ENCODE measurements at regions not wholly inside any gene's neighbourhood (a gene's known extent, or its start where the extent isn't known, plus 50 kb on each side); places are given as distances from the start of the nearest gene placed in this dataset.

DNA sequence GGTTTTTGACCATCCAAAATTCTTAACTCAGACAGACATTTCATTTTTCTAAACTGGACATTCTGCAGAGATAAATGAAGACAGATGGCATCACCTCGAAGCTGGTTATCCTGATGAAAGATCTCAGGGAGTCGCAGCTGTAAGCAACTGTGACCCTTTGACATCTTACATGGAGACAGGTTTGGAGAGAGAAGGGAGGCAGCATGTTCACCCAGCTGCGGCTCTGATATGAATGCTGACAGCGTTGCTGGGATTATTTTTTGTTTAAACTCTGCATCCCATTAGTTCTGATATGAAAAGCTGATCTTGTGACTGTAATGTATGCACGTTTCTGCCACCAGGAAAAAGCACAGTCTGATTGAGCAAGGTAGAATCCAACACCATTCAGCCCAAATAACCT is 89.4 kb downstream of the C6orf118 start:
- H3K27me3 Mint-ChIP-seq (ENCODE audit: unreplicated experiment) = no peaks in the 10 kb centered on the region
- no peak overlapping the region for H3K4me3 Mint-ChIP-seq (ENCODE audit: unreplicated experiment)
- no peaks in the 10 kb centered on the region for H3K36me3 Mint-ChIP-seq (ENCODE audit: unreplicated experiment)
- no peak for DNase-seq (ENCODE audit: extremely low spot score, unreplicated experiment)
- H3K27ac Mint-ChIP-seq (ENCODE audit: unreplicated experiment) = no peak overlapping the region
- peaks cover 35% of the 10 kb centered on the region for H3K9me3 Mint-ChIP-seq (ENCODE audit: unreplicated experiment)
- TF ChIP-seq, protein P1, sequence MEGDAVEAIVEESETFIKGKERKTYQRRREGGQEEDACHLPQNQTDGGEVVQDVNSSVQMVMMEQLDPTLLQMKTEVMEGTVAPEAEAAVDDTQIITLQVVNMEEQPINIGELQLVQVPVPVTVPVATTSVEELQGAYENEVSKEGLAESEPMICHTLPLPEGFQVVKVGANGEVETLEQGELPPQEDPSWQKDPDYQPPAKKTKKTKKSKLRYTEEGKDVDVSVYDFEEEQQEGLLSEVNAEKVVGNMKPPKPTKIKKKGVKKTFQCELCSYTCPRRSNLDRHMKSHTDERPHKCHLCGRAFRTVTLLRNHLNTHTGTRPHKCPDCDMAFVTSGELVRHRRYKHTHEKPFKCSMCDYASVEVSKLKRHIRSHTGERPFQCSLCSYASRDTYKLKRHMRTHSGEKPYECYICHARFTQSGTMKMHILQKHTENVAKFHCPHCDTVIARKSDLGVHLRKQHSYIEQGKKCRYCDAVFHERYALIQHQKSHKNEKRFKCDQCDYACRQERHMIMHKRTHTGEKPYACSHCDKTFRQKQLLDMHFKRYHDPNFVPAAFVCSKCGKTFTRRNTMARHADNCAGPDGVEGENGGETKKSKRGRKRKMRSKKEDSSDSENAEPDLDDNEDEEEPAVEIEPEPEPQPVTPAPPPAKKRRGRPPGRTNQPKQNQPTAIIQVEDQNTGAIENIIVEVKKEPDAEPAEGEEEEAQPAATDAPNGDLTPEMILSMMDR (IDR thresholded peaks at IDR 0.05) = no peak
- no peaks in the 10 kb centered on the region for H3K4me1 Mint-ChIP-seq (ENCODE audit: unreplicated experiment)

DNA sequence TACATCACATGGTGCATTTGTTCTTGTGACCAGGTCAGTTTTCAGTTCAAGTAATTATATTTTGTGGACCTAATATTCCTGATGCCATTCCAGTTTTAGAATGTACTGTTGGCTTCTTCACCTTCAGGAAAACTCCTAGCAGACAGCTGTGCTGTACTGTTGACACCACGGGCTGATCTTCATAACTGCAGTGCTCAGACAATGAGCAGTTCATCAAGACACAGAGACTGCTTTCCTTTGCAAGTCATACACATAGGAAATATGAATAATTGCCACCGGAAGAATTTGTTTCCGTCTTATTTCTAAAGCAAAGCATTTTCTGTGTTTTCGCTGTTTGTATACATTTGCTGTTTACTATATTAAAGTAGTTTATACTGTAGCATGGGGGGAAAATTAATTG is 89.8 kb downstream of the C6orf118 start:
- Mint-ChIP-seq H3K36me3 (ENCODE audit: unreplicated experiment) (no peaks in the 10 kb centered on the region), H3K27me3 (ENCODE audit: unreplicated experiment) (no peaks in the 10 kb centered on the region), H3K27ac (ENCODE audit: unreplicated experiment) (no peak overlapping the region), H3K9me3 (ENCODE audit: unreplicated experiment) (peaks cover 37% of the 10 kb centered on the region), H3K4me1 (ENCODE audit: unreplicated experiment) (no peaks in the 10 kb centered on the region), H3K4me3 (ENCODE audit: unreplicated experiment) (no peak overlapping the region)
- DNase-seq (ENCODE audit: extremely low spot score, unreplicated experiment) = no peak
- TF ChIP-seq, protein P1 (IDR thresholded peaks at IDR 0.05) = no peak

DNA sequence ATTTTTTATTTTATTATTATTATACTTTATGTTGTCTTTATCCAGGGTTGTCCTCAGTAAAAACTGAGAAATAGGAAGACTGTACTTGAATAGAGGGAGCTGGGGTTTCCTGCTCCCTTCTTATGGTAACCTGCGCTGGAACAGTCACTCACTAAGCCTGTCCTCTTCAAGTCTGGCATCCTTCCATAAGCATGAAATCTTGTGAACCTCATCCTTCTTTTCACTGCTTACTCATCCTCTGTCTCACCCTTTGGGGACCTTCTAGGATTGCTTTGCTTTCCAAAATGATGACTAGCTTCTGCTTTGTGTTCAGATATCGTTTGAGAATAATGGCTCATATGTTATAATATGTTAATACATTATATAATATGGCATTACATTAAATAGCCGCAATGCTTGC is 90.6 kb downstream of the C6orf118 start:
- Mint-ChIP-seq H3K27me3 (ENCODE audit: unreplicated experiment) (no peaks in the 10 kb centered on the region), H3K36me3 (ENCODE audit: unreplicated experiment) (no peaks in the 10 kb centered on the region), H3K27ac (ENCODE audit: unreplicated experiment) (no peak overlapping the region), H3K4me3 (ENCODE audit: unreplicated experiment) (no peak overlapping the region), H3K4me1 (ENCODE audit: unreplicated experiment) (no peaks in the 10 kb centered on the region), H3K9me3 (ENCODE audit: unreplicated experiment) (peaks cover 37% of the 10 kb centered on the region)
- TF ChIP-seq, protein P1 (IDR thresholded peaks at IDR 0.05) = no peak
- DNase-seq (ENCODE audit: extremely low spot score, unreplicated experiment) = no peak

DNA sequence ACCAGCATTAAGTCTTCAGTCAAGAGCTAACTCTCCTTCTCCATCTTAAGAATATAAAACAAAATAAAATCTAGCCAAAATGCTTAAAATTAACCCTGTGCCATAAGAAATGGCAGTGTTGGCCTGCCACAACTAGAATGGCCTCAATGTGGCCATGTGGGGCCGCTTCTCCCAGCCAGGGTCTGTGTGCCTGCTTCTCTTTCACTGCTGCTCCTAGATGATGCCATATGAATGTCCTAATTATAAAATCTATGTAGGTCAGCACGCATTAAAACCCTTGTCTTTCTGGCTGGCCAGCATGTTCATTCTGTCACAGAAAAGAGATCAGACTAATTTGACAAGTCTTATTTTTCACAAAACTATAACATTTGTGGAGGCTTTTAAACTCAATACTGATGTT is 102.6 kb downstream of the C6orf118 start:
- Mint-ChIP-seq H3K27me3 (ENCODE audit: unreplicated experiment) (no peaks in the 10 kb centered on the region), H3K36me3 (ENCODE audit: unreplicated experiment) (no peaks in the 10 kb centered on the region), H3K9me3 (ENCODE audit: unreplicated experiment) (peaks cover 13% of the 10 kb centered on the region), H3K27ac (ENCODE audit: unreplicated experiment) (no peak overlapping the region), H3K4me3 (ENCODE audit: unreplicated experiment) (no peak overlapping the region), H3K4me1 (ENCODE audit: unreplicated experiment) (no peaks in the 10 kb centered on the region)
- TF ChIP-seq, protein P1 (IDR thresholded peaks at IDR 0.05) = no peak
- no peak for DNase-seq (ENCODE audit: extremely low spot score, unreplicated experiment)

DNA sequence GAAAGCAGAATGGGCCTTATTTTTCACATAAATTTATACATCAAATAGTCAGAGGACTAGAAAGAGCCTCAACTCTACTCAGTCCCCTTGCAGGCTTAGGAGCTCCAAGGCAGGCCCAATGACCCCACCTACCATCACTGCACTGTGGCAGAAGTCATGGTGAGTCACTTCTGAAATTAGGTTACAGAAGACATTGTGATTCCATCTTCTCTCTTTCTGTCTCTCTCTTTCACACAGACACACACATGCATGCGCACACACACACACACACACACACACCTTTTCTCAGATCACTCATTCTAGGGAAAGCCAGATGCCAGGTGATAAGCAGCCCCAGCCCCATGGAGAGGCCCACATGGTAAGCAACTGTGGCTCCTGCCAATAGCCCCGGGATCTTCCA is 103.8 kb downstream of the C6orf118 start:
- TF ChIP-seq, protein P1 (IDR thresholded peaks at IDR 0.05) = no peak
- H3K27me3 Mint-ChIP-seq (ENCODE audit: unreplicated experiment) = no peaks in the 10 kb centered on the region
- peaks cover 22% of the 10 kb centered on the region for H3K9me3 Mint-ChIP-seq (ENCODE audit: unreplicated experiment)
- no peak overlapping the region for H3K4me3 Mint-ChIP-seq (ENCODE audit: unreplicated experiment)
- DNase-seq (ENCODE audit: extremely low spot score, unreplicated experiment) = no peak
- no peaks in the 10 kb centered on the region for H3K36me3 Mint-ChIP-seq (ENCODE audit: unreplicated experiment)
- H3K4me1 Mint-ChIP-seq (ENCODE audit: unreplicated experiment) = no peaks in the 10 kb centered on the region
- no peak overlapping the region for H3K27ac Mint-ChIP-seq (ENCODE audit: unreplicated experiment)
